Astrocyte of the spinal cord (primary cell): ENCODE measurements at regions not wholly inside any gene's neighbourhood (a gene's known extent, or its start where the extent isn't known, plus 50 kb on each side); places are given as distances from the start of the nearest gene placed in this dataset.
A peak's percentile ranks its signal among the peaks of the same experiment; 100 is the strongest.

Source experiments
- DNase-seq: peaks from one replicate; pipeline ENCODE4 v3.0.0; 2011; ENCODE audit warnings: low read depth, low spot score
- H3K4me3 ChIP-seq: 2 replicates; pipeline ENCODE4 v1.5.1; 2011; ENCODE audit warnings: low read depth, mild to moderate bottlenecking, low read length, moderate library complexity
- in situ Hi-C: cut with HindIII; loops from 2 replicates; pipeline ENCODE4 v1.10.0; 2017; ENCODE audit warnings: low sequenced_read_pairs
- TF ChIP-seq, protein P1 (sequence below): IDR thresholded peaks from 2 replicates; pipeline ENCODE4 v1.5.1; 2012; ENCODE audit warnings: low read depth, mild to moderate bottlenecking, low read length, inconsistent platforms

DNA sequence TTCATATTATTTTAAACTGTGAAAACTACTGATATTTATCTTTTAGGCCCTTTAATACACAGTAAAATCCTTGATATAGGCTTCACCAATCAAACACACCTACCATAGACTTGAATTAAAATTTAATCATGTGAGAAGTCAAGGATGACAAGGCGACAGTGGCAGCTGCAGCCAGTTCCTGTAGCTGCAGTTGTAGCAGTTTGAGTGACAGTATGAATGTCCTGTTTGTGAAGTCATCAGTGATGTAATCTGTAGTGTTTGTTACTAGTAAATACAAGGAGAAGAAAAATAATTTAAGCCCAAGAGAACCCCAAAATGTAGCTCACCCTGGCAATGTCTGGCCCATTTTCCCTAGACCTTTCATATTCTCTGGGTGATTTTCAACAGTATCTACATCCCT is 897.0 kb downstream of the SLITRK6 start:
- DNase-seq = no peak
- TF ChIP-seq, protein P1, sequence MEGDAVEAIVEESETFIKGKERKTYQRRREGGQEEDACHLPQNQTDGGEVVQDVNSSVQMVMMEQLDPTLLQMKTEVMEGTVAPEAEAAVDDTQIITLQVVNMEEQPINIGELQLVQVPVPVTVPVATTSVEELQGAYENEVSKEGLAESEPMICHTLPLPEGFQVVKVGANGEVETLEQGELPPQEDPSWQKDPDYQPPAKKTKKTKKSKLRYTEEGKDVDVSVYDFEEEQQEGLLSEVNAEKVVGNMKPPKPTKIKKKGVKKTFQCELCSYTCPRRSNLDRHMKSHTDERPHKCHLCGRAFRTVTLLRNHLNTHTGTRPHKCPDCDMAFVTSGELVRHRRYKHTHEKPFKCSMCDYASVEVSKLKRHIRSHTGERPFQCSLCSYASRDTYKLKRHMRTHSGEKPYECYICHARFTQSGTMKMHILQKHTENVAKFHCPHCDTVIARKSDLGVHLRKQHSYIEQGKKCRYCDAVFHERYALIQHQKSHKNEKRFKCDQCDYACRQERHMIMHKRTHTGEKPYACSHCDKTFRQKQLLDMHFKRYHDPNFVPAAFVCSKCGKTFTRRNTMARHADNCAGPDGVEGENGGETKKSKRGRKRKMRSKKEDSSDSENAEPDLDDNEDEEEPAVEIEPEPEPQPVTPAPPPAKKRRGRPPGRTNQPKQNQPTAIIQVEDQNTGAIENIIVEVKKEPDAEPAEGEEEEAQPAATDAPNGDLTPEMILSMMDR = no peak
- no peak overlapping the region for H3K4me3 ChIP-seq
- in situ Hi-C loops = no loop called here

DNA sequence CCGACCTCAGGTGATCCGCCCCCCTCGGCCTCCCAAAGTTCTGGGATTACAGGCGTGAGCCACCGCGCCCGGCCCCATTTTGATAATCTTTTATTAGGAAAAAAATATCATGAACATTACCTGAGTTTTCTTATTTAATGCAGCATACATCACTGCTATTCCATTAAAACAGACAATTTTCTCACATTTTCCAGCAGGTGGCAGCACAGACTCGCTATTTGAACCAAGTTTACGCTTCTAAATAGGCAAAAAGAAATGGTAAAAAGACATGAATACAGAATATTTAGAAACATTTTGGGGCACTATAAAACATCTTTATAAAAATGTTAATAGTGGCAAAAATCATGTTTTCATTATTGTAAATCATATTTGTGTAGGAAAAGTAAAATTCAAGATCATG is 903.1 kb downstream of the SLITRK6 start:
- TF ChIP-seq, protein P1 = peak; percentile 58
- in situ Hi-C loops = no loop called here
- DNase-seq = peak; percentile 62
- no peak overlapping the region for H3K4me3 ChIP-seq

DNA sequence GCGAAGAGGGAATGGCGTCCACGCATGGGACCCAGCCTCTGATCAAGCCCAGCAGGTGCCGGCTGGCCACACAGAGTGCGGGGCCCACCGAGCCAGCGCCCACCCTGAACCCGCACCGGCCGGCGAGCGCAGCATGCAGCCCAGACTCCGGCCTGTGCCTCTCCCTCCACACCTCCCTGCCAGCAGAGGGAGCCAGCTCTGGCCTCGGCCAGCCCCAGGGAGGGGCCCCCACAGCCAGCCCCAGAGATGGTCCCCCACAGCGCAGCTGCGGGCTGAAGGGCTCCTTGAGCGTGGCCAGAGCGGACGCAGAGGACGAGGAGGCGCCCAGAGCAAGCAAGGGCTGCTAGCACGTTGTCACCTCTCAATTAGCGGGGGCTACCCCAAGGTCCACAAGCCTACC is 904.5 kb downstream of the SLITRK6 start:
- no peak for DNase-seq
- in situ Hi-C loops = no loop called here
- no peak overlapping the region for H3K4me3 ChIP-seq
- TF ChIP-seq, protein P1 = no peak

DNA sequence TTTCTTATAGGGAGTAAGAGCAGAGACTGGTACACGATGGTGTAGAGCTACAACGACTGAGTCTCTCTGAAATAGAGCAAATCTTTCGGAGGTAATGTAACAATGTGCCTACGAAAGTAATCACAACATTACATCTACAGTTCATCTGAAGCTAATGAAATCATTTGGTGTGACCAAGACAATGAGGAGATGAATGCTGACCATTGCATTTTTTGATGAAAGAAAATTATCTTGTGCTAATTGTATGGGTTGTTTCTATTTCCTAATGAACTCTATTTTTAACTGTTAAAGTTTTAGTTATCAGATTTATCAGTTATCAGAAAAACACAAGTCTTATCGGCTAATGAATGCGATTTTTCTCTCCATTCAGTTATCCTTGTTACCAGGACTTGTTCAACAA is 913.4 kb downstream of the SLITRK6 start:
- in situ Hi-C loops = no loop called here
- DNase-seq = no peak
- TF ChIP-seq, protein P1 = no peak

DNA sequence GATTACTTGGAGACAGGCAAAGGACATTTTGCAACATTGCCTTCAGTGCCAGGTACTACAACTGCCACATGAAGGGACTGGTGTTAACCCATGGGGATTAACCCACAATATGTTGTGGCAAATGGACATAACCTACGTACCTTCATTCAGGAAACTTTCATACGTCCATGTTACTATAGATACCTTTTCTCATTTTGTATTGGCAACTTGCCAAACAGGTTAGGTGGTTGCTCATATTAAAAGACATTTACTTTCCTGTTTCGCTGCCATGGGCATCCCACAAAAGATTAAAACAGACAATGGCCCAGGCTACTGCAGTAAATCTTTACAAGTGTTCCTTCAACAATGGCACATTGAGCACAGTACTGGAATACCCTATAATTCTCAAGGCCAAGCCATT is 925.3 kb downstream of the SLITRK6 start:
- in situ Hi-C loops = no loop called here

More for the DNA sequence above, 913.4 kb downstream of the SLITRK6 start:
- no peak overlapping the region for H3K4me3 ChIP-seq

DNA sequence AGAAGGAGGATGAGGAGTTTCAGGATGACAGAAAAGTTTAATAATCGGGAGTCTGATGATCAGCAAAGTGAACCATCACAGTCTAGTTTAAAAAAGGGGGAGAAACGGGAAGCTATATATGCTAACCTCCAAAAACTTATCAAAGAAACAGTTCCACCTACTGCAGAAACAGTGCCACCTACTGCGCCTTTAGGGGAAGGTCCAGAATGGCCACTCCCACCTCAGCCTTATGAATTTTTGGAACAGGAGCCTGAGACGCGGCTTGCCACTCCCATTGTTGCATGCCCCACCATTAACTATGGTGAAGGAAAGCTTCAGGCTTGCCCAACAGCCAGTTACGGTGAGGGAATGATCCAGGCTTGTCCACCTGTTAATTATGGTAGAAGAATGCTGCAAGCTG is 929.0 kb downstream of the SLITRK6 start:
- TF ChIP-seq, protein P1 = peak; percentile 16
- DNase-seq = no peak

More for the DNA sequence above, 925.3 kb downstream of the SLITRK6 start:
- DNase-seq = no peak
- TF ChIP-seq, protein P1 = no peak
- H3K4me3 ChIP-seq = no peak overlapping the region

DNA sequence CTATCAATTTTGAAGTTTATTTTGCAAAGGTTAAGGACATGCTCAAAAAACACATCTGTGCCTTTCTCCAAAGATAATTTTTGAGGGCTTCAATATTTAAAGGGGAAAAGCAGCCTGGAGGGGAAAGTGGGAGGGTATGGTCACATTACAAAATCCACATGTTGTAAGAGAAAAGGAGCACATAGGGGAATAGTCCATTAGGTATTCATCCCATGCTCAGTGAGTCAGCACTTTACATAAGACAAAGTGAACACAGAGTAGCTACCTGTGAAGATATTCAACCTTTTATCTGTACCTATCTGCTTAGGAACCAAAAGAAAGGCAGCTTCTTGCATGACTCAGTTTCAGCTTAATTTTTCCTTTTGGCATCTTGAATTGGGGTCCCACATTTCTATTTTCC is 932.0 kb downstream of the SLITRK6 start:
- no peak for DNase-seq
- TF ChIP-seq, protein P1 = no peak
- in situ Hi-C loops = no loop called here
- H3K4me3 ChIP-seq = no peak overlapping the region

More for the DNA sequence above, 929.0 kb downstream of the SLITRK6 start:
- H3K4me3 ChIP-seq = no peak overlapping the region
- in situ Hi-C loops = no loop called here
